ENCODE measurements at regions not wholly inside any gene's neighbourhood (a gene's known extent, or its start where the extent isn't known, plus 50 kb on each side); places are given as distances from the start of the nearest gene placed in this dataset.

GRCh38 chr3:23644099-23644498 lies 161.7 kb upstream of the UBE2E1 start:
- no peak for DNase-seq

DNA sequence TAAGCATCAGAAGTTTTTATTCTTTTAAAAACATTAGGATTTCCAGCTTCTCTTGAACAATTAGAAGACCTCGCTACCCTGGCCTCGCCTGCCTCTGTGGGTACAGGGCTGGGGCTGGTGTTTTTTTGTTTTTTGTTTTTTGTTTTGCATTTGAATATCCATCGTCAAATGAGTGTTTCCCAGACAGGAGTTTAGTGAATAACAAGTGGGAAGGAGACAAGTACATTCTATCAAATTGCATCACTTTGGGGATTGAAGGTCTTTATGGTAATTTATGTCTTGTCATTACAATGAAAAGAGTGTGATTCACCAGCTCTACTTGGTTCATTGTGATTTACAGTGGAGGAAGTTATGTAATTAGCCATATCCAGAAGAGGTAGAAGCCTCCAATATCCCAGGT lies 161.1 kb upstream of the UBE2E1 start:
- DNase-seq: no peak

DNA sequence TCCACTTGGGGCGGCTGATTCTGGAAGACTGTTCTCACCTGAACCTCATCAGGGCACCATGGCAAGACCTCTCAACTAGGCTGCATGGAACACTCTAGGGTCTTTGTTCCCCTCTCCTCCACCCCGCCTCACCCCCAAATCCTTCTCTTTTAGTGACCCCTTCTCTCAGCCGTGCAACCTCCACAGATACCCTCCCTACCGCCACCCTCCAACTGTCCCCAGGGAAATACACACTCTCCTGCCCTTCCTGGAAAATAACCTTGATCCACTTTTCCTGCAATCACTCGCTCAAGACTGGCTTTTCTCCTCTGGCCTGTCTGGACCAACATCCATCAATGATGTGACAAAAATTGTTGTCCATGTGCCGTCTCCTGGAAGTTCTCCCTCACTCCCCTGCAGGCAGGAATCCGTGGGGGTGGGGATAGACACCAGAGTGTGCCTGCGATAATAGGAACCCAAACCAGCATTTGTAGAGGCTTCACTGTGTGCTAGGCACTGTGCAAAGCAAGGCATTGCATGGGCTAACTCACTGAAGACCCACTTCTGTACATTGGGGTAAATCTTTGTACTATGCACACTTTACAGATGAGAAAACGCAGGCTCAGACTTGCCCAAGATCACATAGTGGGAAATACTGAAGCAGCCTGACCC lies 160.1 kb upstream of the UBE2E1 start:
- no peak for DNase-seq

- no peak for DNase-seq
Measured at GRCh38 chr3:23646184-23646920, 159.4 kb upstream of the UBE2E1 start.

GRCh38 chr3:23647706-23648258 lies 158.0 kb upstream of the UBE2E1 start:
- no peak for DNase-seq

- no peak for DNase-seq
Measured at GRCh38 chr3:23648326-23648995, 157.3 kb upstream of the UBE2E1 start.

- no peak for DNase-seq
Measured at GRCh38 chr3:23648996-23649395, 156.8 kb upstream of the UBE2E1 start.

GRCh38 chr3:23649448-23649847 lies 156.3 kb upstream of the UBE2E1 start:
- no peak for DNase-seq

- peak in 1 of 3 donors; percentile 73 for DNase-seq
Measured at GRCh38 chr3:23650371-23651140, 155.2 kb upstream of the UBE2E1 start.

GRCh38 chr3:23653647-23654525 lies 151.9 kb upstream of the UBE2E1 start:
- no peak for DNase-seq

DNA sequence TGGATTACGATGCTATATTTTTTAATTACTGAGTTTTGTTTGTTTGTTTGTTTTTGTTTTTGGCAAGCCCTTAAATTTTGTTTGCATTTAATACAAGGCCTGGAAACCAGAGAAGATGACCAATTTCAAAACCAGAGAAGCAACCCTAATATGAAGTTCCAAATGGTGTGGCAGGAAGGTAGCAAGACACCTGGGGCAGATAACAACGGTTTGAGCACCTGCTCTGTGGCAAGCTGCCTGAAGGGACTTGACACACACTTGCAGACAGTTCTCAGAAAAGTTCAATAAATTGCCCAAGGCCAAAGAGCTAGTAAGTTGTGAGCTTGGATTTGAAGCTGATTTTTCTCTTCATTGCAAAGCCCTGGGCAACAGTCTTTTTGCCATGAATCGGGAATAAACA lies 151.2 kb upstream of the UBE2E1 start:
- no peak for DNase-seq

DNA sequence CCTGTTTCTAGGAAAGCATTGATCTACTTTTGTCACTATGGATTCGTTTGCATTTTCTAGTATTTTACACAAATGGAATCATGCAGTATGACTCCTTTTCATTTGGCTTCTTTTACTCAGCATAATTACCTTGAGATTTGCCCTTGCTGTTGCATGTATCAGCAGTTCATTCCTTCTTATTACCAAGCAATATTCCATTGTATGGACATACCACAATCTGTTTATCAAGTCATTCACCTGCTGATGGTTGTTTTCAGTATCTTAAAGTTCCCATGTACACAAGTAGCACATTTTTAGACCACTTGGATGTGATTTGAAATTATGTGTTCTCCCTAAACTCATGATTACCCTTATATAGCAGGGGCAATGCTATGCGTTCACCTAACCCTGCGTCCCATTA lies 150.0 kb upstream of the UBE2E1 start:
- no peak for DNase-seq

DNA sequence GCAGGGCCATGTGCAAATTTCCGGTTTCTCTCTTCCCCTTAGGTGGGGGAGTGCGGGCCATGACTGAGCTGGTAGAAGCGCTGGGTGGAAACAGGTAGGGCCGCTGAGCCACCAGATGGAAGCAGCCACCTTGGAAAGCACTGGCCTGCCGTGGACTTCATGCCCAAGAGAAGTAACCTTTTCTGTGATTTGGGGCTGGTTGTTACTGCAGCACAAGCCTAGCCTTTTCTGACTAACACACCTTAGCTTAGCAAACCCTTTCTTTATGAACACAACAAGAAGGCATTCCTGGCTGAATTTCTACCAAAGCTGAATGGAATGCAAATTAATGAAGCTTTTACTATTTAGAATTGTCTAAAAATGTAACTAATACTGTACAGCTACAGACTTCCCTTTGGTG lies 149.6 kb upstream of the UBE2E1 start:
- DNase-seq: no peak

DNA sequence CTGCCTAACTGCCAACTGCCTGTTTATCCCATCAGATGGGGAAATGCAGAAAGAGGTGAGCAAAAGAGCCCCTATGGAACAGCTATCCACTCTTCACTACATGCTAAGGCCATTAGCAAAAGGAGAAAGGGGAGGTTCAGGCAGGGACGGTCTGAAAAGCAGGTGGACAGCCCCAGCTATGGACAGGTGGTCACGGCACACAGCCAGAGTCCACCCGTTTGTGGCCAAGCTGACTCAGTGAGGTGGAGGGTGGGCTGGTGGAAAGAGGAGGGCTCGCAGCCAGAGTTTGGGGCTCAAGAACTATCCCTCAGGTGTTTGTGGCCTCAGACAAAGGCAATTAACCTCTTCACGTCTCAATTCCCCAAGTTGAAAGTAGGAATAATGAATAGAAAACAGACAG lies 148.9 kb upstream of the UBE2E1 start:
- no peak for DNase-seq

- no peak for DNase-seq
Measured at GRCh38 chr3:23657647-23658046, 148.1 kb upstream of the UBE2E1 start.

- no peak for DNase-seq
Measured at GRCh38 chr3:23659274-23659673, 146.5 kb upstream of the UBE2E1 start.

GRCh38 chr3:23659840-23660430 lies 145.8 kb upstream of the UBE2E1 start:
- DNase-seq: no peak

- DNase-seq: no peak
Measured at GRCh38 chr3:23662079-23662617, 143.6 kb upstream of the UBE2E1 start.

GRCh38 chr3:23663246-23663645 lies 142.5 kb upstream of the UBE2E1 start:
- no peak for DNase-seq

- DNase-seq: no peak
Measured at GRCh38 chr3:23663661-23664186, 142.0 kb upstream of the UBE2E1 start.
